Naive thymus-derived CD8-positive, alpha-beta T cell (primary cell): ENCODE measurements at regions not wholly inside any gene's neighbourhood (a gene's known extent, or its start where the extent isn't known, plus 50 kb on each side); places are given as distances from the start of the nearest gene placed in this dataset.

Source experiments
- ATAC-seq, 2 donors: fragments of 150-1000 bp; cut with Tn5 transposase in 1 of 2; sonication (Bioruptor Pico), chemical (Tn5 transposase) in 1 of 2; 1 replicate in 1 of 2; 2 replicates in 1 of 2; pipeline ENCODE4 v1.10.0; 2021; ENCODE audit warnings: mild to moderate bottlenecking in 2 of 2, moderate library complexity in 2 of 2
- POLR2A ChIA-PET: fragments of 350-600 bp; sonication (Branson Sonifier 250); formaldehyde crosslinking; loops from one replicate; lab custom pipeline; 2021; ENCODE audit warnings: antibody characterized with exemption; lab: Charles Lee
- DNase-seq, 10 donors: peaks; one replicate each; pipeline versions ENCODE4 v3.0.0 to v3.0.0-alpha.2; 2020 to 2022
- H3K27ac Mint-ChIP-seq, 10 donors: one replicate each; pipeline ENCODE4 v1.8.0; 2020 to 2022; ENCODE audit warnings: mild to moderate bottlenecking in 10 of 10, mixed read lengths in 10 of 10, moderate library complexity in 4 of 10, inconsistent platforms in 1 of 10
- H3K27me3 Mint-ChIP-seq, 5 donors: one replicate each; pipeline ENCODE4 v1.8.0; 2021 to 2022; ENCODE audit warnings: mixed read lengths in 5 of 5
- H3K36me3 Mint-ChIP-seq, 3 donors: one replicate each; pipeline ENCODE4 v1.8.0; 2020 to 2022; ENCODE audit warnings: mixed read lengths in 3 of 3, mild to moderate bottlenecking in 2 of 3, inconsistent platforms in 1 of 3
- H3K4me1 Mint-ChIP-seq, 4 donors: one replicate each; pipeline ENCODE4 v1.8.0; 2021 to 2022; ENCODE audit warnings: mixed read lengths in 4 of 4
- H3K4me3 Mint-ChIP-seq, 10 donors: one replicate each; pipeline ENCODE4 v1.8.0; 2020 to 2022; ENCODE audit warnings: mild to moderate bottlenecking in 10 of 10, mixed read lengths in 10 of 10, moderate library complexity in 6 of 10, inconsistent platforms in 1 of 10
- H3K9me3 Mint-ChIP-seq, 9 donors: one replicate each; pipeline ENCODE4 v1.8.0; 2020 to 2022; ENCODE audit warnings: mixed read lengths in 9 of 9, mild to moderate bottlenecking in 3 of 9, inconsistent platforms in 1 of 9, moderate library complexity in 1 of 9

- no peak overlapping the region for H3K4me3 Mint-ChIP-seq
- POLR2A ChIA-PET, result no interaction called here
- no peak overlapping the region for H3K27ac Mint-ChIP-seq
- no peaks in the 10 kb centered on the region for H3K4me1 Mint-ChIP-seq
- H3K9me3 Mint-ChIP-seq, result no peaks in the 10 kb centered on the region
- no peaks in the 10 kb centered on the region for H3K36me3 Mint-ChIP-seq
- ATAC-seq, result no peak
- DNase-seq, result no peak
- peaks cover 0 to 4% (median 0%) of the 10 kb centered on the region in 5 donors for H3K27me3 Mint-ChIP-seq
Observed at GRCh38 chrX:139083191-139083590, 371.7 kb upstream of the FGF13 start.

DNA sequence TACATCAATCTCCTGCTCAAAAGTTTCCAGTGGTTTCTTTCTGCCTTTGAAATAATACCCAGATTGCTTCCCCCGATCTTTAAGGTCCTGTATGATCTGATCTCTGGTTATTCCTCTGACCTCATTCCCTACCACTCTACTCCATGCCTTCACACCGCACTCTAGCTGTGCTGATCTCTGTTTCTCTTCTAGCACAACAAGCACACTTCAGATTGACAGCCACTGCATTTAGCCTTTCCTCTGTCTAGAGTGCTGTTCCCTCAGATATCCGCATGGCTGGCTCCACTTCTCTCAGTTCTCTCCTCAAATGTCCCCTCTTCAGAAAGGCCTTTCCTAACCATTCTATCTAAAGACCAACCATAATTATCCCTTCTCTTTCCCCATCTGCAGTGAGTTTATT lies 370.4 kb upstream of the FGF13 start:
- DNase-seq (no peak), ATAC-seq (no peak)
- Mint-ChIP-seq H3K4me3 (no peak overlapping the region), H3K9me3 (no peaks in the 10 kb centered on the region), H3K27me3 (peaks cover 0 to 4% (median 0%) of the 10 kb centered on the region in 5 donors), H3K4me1 (no peaks in the 10 kb centered on the region), H3K36me3 (no peaks in the 10 kb centered on the region), H3K27ac (no peak overlapping the region)
- POLR2A ChIA-PET, result no interaction called here

DNA sequence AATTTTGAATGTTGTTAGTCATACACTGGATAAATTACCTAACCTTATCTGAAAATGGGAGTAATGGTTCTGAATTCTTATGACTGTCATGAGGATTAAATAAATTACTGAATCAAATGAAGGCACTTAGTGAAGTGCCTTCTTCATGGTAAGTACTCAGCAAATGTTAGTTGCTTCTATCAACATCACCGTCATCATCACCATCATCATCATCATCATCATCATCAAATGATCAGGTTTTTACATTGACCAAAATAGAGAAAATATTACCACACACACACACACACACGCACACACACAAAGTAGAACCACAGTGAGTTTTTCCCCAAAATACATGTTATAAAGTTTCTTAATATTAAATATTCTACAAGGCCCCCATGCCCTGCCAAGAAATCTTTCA lies 368.3 kb upstream of the FGF13 start:
- no peak for DNase-seq
- no peaks in the 10 kb centered on the region for H3K36me3 Mint-ChIP-seq
- H3K9me3 Mint-ChIP-seq, result peaks cover 0 to under 1% (median 0%) of the 10 kb centered on the region in 9 donors
- POLR2A ChIA-PET, result no interaction called here
- no peaks in the 10 kb centered on the region for H3K4me1 Mint-ChIP-seq
- ATAC-seq, result no peak
- no peak overlapping the region for H3K27ac Mint-ChIP-seq
- H3K4me3 Mint-ChIP-seq, result no peak overlapping the region
- H3K27me3 Mint-ChIP-seq, result peaks cover 0 to 4% (median 0%) of the 10 kb centered on the region in 5 donors

GRCh38 chrX:139078761-139079280 lies 367.3 kb upstream of the FGF13 start:
- Mint-ChIP-seq H3K27me3 (peaks cover 0 to under 1% (median 0%) of the 10 kb centered on the region in 5 donors), H3K9me3 (peaks cover 0 to 2% (median 0%) of the 10 kb centered on the region in 9 donors), H3K36me3 (no peaks in the 10 kb centered on the region), H3K27ac (no peak overlapping the region), H3K4me3 (no peak overlapping the region), H3K4me1 (no peaks in the 10 kb centered on the region)
- ATAC-seq (no peak), DNase-seq (no peak)
- POLR2A ChIA-PET, result no interaction called here

- Mint-ChIP-seq H3K9me3 (peaks cover 0 to 2% (median 0%) of the 10 kb centered on the region in 9 donors), H3K4me3 (no peak overlapping the region), H3K27me3 (no peaks in the 10 kb centered on the region), H3K4me1 (no peaks in the 10 kb centered on the region), H3K27ac (no peak overlapping the region), H3K36me3 (no peaks in the 10 kb centered on the region)
- ATAC-seq, result no peak
- POLR2A ChIA-PET, result no interaction called here
- no peak for DNase-seq
Observed at GRCh38 chrX:139078342-139078741, 366.8 kb upstream of the FGF13 start.

DNA sequence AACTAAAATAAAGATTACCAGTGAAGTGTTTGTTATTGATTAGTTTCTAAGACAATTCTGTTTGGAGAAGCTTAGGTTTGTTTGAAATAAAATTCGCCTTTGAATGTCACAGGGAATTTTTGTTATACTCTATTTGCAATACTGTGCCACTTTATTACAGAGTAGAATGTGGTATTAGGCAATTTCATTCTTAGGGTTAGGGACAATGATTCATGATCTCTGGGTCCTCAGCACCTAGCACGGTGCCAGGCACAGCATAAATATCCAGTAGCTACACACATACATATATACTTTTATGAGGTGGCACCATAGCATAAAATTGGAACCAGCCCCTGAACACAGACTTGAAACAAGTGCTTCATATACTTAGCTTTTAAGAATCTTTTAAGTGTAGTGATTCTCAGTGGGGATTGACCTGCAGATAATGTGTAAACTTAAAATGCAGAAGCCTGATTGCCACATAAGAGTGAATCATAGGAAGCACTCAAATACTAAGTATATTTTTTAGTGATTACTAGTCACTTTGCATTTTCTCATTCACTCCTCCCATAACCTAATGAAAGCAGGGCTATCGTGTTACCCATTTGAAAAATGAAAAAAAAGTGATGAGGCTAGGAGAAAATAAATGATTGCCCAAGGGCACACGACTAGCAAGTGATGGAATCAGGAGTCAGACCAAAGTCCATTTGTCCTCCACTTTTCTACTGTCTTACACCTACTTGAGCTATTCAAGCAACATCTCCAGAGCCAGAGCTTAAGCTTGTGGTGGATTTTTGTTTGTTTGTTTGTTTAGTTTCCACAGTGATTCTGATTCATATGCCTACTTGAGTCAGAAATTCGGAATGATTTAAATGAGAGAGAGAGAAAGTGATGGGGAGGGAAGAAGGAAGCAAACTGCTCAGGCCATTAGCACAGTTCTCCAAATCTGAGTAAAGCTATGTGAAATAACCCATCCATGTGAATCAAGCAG lies 366.0 kb upstream of the FGF13 start:
- no peak overlapping the region for H3K27ac Mint-ChIP-seq
- H3K27me3 Mint-ChIP-seq, result no peaks in the 10 kb centered on the region
- no peak for DNase-seq
- H3K4me1 Mint-ChIP-seq, result no peaks in the 10 kb centered on the region
- peaks cover 0 to 2% (median 0%) of the 10 kb centered on the region in 9 donors for H3K9me3 Mint-ChIP-seq
- ATAC-seq, result no peak
- H3K36me3 Mint-ChIP-seq, result no peaks in the 10 kb centered on the region
- POLR2A ChIA-PET, result no interaction called here
- no peak overlapping the region for H3K4me3 Mint-ChIP-seq

DNA sequence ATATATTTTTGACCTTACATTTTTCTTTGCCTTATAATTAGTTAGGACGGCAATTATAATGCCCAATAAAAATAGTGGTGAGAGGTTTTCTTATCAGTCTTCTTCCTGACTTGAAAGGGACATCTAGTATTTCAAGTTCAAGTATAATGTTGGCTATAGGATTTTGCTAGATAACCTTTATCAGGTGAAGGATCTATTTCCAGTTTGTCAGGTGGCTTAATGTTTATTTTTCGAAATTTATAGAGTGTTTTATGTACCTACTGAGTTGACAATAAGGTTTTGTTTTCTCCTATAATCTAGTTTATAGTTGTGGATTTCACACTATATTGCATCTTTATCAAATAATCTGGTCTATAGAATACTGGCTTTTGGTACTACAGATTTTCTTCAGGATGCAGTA lies 351.8 kb upstream of the FGF13 start:
- POLR2A ChIA-PET, result no interaction called here

DNA sequence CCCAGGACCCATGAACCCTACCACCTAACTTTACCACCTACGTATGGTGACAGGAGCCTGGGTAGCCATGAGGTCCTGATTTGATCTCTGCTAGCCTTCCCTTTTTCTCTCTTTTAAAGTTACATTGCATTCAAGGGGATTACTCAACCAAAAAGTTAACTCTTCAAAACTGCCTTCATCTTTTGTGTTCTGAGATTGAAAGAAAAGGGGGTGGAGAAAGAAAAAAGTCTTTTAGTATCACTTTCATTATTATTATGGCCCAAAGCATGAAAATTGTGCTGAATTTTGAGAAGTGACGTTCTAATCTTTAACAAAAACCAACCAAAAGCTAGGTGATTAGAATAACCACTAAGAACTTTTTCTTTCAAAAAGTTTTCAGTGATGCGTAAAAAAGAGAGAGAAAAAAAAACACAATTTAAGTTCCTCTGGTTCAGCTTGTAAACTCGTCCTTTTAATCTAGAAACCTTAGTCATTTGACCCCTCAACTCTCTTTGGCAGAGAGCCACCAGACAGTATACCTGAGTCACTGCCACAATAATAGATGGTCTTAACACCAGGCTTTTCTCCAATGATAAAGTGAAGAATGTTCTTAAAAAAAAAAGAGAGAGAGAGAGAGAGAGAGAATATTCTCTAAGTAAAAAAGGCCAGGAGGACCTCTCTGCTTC lies 347.4 kb upstream of the FGF13 start:
- DNase-seq, result no peak
- no peak overlapping the region for H3K27ac Mint-ChIP-seq
- no peak for ATAC-seq
- H3K36me3 Mint-ChIP-seq, result no peaks in the 10 kb centered on the region
- no peaks in the 10 kb centered on the region for H3K4me1 Mint-ChIP-seq
- no peak overlapping the region for H3K4me3 Mint-ChIP-seq
- no peaks in the 10 kb centered on the region for H3K27me3 Mint-ChIP-seq
- peaks cover 0 to 10% (median 2%) of the 10 kb centered on the region in 9 donors for H3K9me3 Mint-ChIP-seq
- POLR2A ChIA-PET, result no interaction called here

More for the DNA sequence above, 351.8 kb upstream of the FGF13 start:
- ATAC-seq (no peak), DNase-seq (no peak)
- no peak overlapping the region for H3K4me3 Mint-ChIP-seq
- H3K4me1 Mint-ChIP-seq, result no peaks in the 10 kb centered on the region
- no peak overlapping the region for H3K27ac Mint-ChIP-seq
- peaks cover 0 to 10% (median 5%) of the 10 kb centered on the region in 9 donors for H3K9me3 Mint-ChIP-seq
- peaks cover 0 to 4% (median 0%) of the 10 kb centered on the region in 5 donors for H3K27me3 Mint-ChIP-seq
- H3K36me3 Mint-ChIP-seq, result no peaks in the 10 kb centered on the region

DNA sequence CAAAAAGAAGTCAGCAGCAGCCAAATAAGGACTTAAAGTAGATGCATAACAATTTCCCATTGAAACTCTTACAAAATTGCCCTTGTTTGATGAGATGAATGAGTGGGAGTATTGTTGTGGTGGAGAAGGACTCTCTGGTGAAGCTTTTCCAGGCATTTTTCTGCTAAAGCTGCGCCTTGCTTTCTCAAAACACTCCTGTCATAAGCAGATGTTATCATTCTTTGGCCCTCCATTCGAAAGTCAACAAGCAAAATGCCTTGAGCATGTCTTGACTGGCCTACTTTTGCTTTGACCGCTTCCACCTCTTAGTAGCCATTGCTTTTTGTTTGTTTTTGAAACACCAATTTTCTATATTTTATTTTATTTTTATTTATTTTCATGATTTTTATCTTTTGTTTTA lies 340.9 kb upstream of the FGF13 start:
- POLR2A ChIA-PET, result no interaction called here
- peaks cover 0 to 10% (median 3%) of the 10 kb centered on the region in 9 donors for H3K9me3 Mint-ChIP-seq
- no peak overlapping the region for H3K27ac Mint-ChIP-seq
- DNase-seq (no peak), ATAC-seq (no peak)
- H3K4me3 Mint-ChIP-seq, result no peak overlapping the region
- no peaks in the 10 kb centered on the region for H3K27me3 Mint-ChIP-seq
- no peaks in the 10 kb centered on the region for H3K4me1 Mint-ChIP-seq
- no peaks in the 10 kb centered on the region for H3K36me3 Mint-ChIP-seq

DNA sequence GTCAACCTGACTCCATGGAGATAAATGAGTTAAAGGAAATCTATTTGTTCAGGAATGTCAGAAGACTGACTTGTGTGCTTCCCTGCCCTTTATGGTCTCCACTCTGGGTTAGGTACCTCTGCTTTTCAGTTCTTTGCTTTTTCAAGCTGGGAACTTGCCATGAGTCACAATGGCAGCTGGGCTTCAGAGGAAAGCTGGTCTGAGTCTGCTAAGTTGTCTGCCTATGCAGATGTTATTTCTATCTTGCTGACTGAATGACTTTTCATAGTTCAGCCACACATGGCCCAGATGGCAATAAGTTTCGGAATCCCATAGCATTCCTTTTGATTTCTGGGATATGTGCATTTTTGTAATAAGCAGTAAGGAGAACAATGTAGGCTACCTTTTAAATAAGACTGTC lies 337.9 kb upstream of the FGF13 start:
- POLR2A ChIA-PET, result no interaction called here
- H3K36me3 Mint-ChIP-seq, result no peaks in the 10 kb centered on the region
- peaks cover 0 to 13% (median 3%) of the 10 kb centered on the region in 9 donors for H3K9me3 Mint-ChIP-seq

GRCh38 chrX:139044680-139045079 lies 333.2 kb upstream of the FGF13 start:
- Mint-ChIP-seq H3K27ac (no peak overlapping the region), H3K4me3 (no peak overlapping the region), H3K36me3 (no peaks in the 10 kb centered on the region), H3K9me3 (peaks cover 0 to 10% (median 6%) of the 10 kb centered on the region in 9 donors), H3K4me1 (no peaks in the 10 kb centered on the region), H3K27me3 (peaks cover 0 to 3% (median 0%) of the 10 kb centered on the region in 5 donors)
- DNase-seq (no peak), ATAC-seq (no peak)
- POLR2A ChIA-PET, result no interaction called here

More for the DNA sequence above, 337.9 kb upstream of the FGF13 start:
- no peak overlapping the region for H3K4me3 Mint-ChIP-seq
- no peak overlapping the region for H3K27ac Mint-ChIP-seq
- no peaks in the 10 kb centered on the region for H3K27me3 Mint-ChIP-seq
- no peaks in the 10 kb centered on the region for H3K4me1 Mint-ChIP-seq
- DNase-seq, result no peak
- no peak for ATAC-seq

- ATAC-seq, result no peak
- Mint-ChIP-seq H3K4me3 (no peak overlapping the region), H3K36me3 (no peaks in the 10 kb centered on the region), H3K27me3 (peaks cover 0 to 3% (median 0%) of the 10 kb centered on the region in 5 donors), H3K27ac (no peak overlapping the region), H3K4me1 (no peaks in the 10 kb centered on the region), H3K9me3 (peaks cover 0 to 11% (median 4%) of the 10 kb centered on the region in 9 donors)
- no peak for DNase-seq
- POLR2A ChIA-PET, result no interaction called here
Observed at GRCh38 chrX:139039041-139039440, 327.5 kb upstream of the FGF13 start.

DNA sequence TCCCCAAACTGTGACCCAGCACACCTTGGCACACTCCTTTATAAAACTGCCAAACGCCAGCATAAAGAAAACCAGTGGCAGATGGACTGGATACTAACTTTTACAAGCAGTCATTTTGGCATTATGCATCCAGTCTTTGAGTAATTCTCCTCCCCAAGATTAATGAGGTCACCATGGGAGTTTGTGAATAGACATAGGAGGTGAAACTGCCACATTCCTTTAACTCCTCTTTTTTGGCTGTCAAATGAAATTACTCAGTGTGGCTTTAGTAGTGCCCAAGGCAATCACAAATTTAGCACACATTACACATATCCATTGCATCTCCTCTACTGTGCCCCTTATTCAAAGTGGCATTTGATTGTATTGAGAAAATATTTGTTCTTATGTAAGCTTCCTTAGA lies 315.3 kb upstream of the FGF13 start:
- DNase-seq (no peak), ATAC-seq (no peak)
- POLR2A ChIA-PET, result no interaction called here
- Mint-ChIP-seq H3K27me3 (peaks cover 0 to 4% (median 0%) of the 10 kb centered on the region in 5 donors), H3K27ac (no peak overlapping the region), H3K4me3 (no peak overlapping the region), H3K9me3 (peaks cover 0 to 9% (median 0%) of the 10 kb centered on the region in 9 donors), H3K4me1 (no peaks in the 10 kb centered on the region), H3K36me3 (no peaks in the 10 kb centered on the region)
